ENCODE measurements at regions not wholly inside any gene's neighbourhood (a gene's known extent, or its start where the extent isn't known, plus 50 kb on each side); places are given as distances from the start of the nearest gene placed in this dataset.

GRCh38 chrX:43380704-43381103 is 275.4 kb upstream of the MAOA start:
- DNase-seq (ENCODE audit: low read depth, low spot score) (no peak), FAIRE-seq (no peak)
- no peak overlapping the region for H3K4me2 ChIP-seq (ENCODE audit: control insufficient read depth, extremely low read depth, insufficient read depth, low read depth, low read length)
- no peak for TF ChIP-seq EZH2 (IDR thresholded peaks at IDR 0.05; ENCODE audit: low read length)
- no peak for TF ChIP-seq CTCF (optimal IDR thresholded peaks at IDR 0.05 in 1 of 3, IDR thresholded peaks at IDR 0.05 in 1 of 3, conservative IDR thresholded peaks at IDR 0.05 in 1 of 3; ENCODE audit: extremely low read depth in 1 of 3, insufficient read depth in 2 of 3, low read length in 3 of 3)
- H3K79me2 ChIP-seq (ENCODE audit: control insufficient read depth, insufficient read depth, low read length) = no peaks in the 10 kb centered on the region
- dilution Hi-C loops (cut with MboI; ENCODE audit: extremely low pct_ligation_motif_present, low sequenced_read_pairs) = no loop called here
- no peaks in the 10 kb centered on the region for H3K36me3 ChIP-seq (ENCODE audit: control insufficient read depth in 2 of 2, extremely low read depth in 1 of 2, insufficient read depth in 2 of 2, low read length in 2 of 2)
- H4K20me1 ChIP-seq (ENCODE audit: control insufficient read depth, extremely low read depth, insufficient read depth, low read length) = no peaks in the 10 kb centered on the region
- H3K4me3 ChIP-seq (ENCODE audit: control insufficient read depth in 2 of 3, extremely low read depth in 1 of 3, insufficient read depth in 2 of 3, low read depth in 1 of 3, low read length in 3 of 3) = no peak overlapping the region
- H3K4me1 ChIP-seq (ENCODE audit: control insufficient read depth, extremely low read depth, insufficient read depth, low read length) = no peaks in the 10 kb centered on the region
- H3K9ac ChIP-seq (ENCODE audit: control insufficient read depth, extremely low read depth, insufficient read depth, low read length) = no peak overlapping the region
- no peak overlapping the region for H3K27ac ChIP-seq (ENCODE audit: control insufficient read depth, insufficient read depth, low read length)
- H3K9me3 ChIP-seq (ENCODE audit: control insufficient read depth, low read depth, low read length) = no peaks in the 10 kb centered on the region
- H2AFZ ChIP-seq (ENCODE audit: control insufficient read depth, low read length) = no peak overlapping the region
- H3K27me3 ChIP-seq (ENCODE audit: control insufficient read depth, extremely low read depth, insufficient read depth, low read length) = no peaks in the 10 kb centered on the region
- no peaks in the 10 kb centered on the region for H3K9me1 ChIP-seq (ENCODE audit: control insufficient read depth, extremely low read depth, insufficient read depth, low read length)

- DNase-seq (ENCODE audit: low read depth, low spot score) (no peak), FAIRE-seq (no peak)
- Histone ChIP-seq H3K9me1 (ENCODE audit: control insufficient read depth, extremely low read depth, insufficient read depth, low read length) (no peaks in the 10 kb centered on the region), H3K27ac (ENCODE audit: control insufficient read depth, insufficient read depth, low read length) (no peak overlapping the region), H3K79me2 (ENCODE audit: control insufficient read depth, insufficient read depth, low read length) (no peaks in the 10 kb centered on the region), H3K36me3 (ENCODE audit: control insufficient read depth in 2 of 2, extremely low read depth in 1 of 2, insufficient read depth in 2 of 2, low read length in 2 of 2) (no peaks in the 10 kb centered on the region), H3K4me1 (ENCODE audit: control insufficient read depth, extremely low read depth, insufficient read depth, low read length) (no peaks in the 10 kb centered on the region), H3K9ac (ENCODE audit: control insufficient read depth, extremely low read depth, insufficient read depth, low read length) (no peak overlapping the region), H3K4me2 (ENCODE audit: control insufficient read depth, extremely low read depth, insufficient read depth, low read depth, low read length) (no peak overlapping the region), H3K9me3 (ENCODE audit: control insufficient read depth, low read depth, low read length) (no peaks in the 10 kb centered on the region), H3K4me3 (ENCODE audit: control insufficient read depth in 2 of 3, extremely low read depth in 1 of 3, insufficient read depth in 2 of 3, low read depth in 1 of 3, low read length in 3 of 3) (no peak overlapping the region), H3K27me3 (ENCODE audit: control insufficient read depth, extremely low read depth, insufficient read depth, low read length) (no peaks in the 10 kb centered on the region), H4K20me1 (ENCODE audit: control insufficient read depth, extremely low read depth, insufficient read depth, low read length) (no peaks in the 10 kb centered on the region), H2AFZ (ENCODE audit: control insufficient read depth, low read length) (no peak overlapping the region)
- dilution Hi-C loops (cut with MboI; ENCODE audit: extremely low pct_ligation_motif_present, low sequenced_read_pairs) = no loop called here
- TF ChIP-seq EZH2 (IDR thresholded peaks at IDR 0.05; ENCODE audit: low read length) (no peak), CTCF (optimal IDR thresholded peaks at IDR 0.05 in 1 of 3, IDR thresholded peaks at IDR 0.05 in 1 of 3, conservative IDR thresholded peaks at IDR 0.05 in 1 of 3; ENCODE audit: extremely low read depth in 1 of 3, insufficient read depth in 2 of 3, low read length in 3 of 3) (no peak)
Measured at GRCh38 chrX:43386875-43387274, 269.2 kb upstream of the MAOA start.
